NCI-H2196 (cell line): ENCODE measurements at regions not wholly inside any gene's neighbourhood (a gene's known extent, or its start where the extent isn't known, plus 50 kb on each side); places are given as distances from the start of the nearest gene placed in this dataset.
A peak's percentile ranks its signal among the peaks of the same experiment; 100 is the strongest.
"Not testable (repeated sequence)": the region's sequence is repeated elsewhere in the genome, so short reads cannot be mapped to it uniquely, and the experiment has no call there.

Experiments
- DNase-seq: peaks from one replicate; lab custom pipeline; 2025; ENCODE audit not compliant: unreplicated experiment; lab: John Stamatoyannopoulos, UW

DNA sequence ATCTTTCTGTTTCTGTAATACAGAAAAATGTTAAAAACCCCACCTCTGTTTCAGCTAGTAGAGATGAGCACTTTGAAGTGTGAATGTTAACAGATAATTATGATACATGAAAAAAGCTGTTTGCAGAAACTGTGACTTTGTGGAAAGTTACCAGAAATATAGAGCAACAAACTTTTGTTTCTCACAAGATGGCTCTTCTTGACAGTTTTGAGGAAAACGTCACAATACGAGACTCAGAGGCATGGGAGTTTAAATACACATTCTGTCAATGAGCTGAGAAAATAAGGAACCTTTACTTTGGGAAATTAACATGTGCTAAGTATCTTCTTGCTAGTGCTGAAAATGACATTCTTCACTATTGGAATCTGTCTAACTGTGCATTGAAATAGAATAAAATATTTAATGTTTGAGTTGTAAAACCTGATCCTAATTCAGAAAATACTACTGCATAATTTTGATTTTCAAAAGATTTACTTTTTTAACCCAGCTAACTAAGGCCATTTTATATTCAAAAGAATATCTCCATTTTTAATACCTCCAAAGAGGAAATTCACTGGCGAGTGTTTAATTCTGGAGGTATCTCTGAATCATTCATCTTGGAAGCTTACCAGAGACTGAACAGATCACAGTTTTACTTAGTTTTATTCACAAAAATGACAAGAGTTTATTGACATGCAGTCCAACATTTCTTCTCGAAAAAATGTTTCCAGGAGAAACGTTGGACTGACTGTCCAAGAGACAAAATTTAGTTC, 308.9 kb upstream of the LRFN5 start:
- DNase-seq, result no peak

DNA sequence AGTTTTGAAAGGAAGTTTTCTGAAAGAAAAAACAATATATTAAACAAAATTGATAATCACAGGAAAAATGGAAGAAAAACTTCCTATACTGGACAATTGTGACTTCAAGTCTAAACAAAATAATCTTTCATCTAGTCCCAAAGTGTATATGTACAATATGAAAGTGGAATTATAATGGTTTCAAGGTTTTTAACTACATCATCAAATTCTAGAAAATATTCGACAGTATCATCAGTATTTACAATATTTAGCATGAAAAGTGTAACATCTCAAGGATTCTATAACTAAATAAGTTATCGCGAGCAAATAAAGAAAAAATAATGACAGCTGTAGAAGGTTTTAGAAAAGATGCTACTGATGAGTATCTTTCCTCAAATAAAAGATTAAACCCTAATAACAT, 310.9 kb upstream of the LRFN5 start:
- no peak for DNase-seq

DNA sequence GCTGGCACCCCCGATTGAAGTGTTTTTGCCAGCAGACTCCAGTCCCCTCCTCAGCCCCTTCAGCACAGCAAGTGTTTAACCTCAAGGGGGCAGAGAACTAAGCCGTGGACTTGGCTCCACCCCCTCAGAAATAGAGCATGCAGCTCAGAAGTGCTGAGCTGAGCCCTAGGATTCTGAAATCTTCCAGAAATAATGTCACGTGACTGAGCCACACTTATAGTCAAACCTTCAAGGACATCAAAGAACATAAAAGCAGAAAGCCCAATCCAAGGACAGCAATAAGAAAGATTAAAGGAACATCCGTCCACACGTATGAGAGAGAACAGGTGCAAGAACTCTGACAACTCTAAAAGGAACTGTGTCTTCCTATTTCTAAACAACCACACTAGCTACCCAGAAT, 317.7 kb upstream of the LRFN5 start:
- no peak for DNase-seq

DNA sequence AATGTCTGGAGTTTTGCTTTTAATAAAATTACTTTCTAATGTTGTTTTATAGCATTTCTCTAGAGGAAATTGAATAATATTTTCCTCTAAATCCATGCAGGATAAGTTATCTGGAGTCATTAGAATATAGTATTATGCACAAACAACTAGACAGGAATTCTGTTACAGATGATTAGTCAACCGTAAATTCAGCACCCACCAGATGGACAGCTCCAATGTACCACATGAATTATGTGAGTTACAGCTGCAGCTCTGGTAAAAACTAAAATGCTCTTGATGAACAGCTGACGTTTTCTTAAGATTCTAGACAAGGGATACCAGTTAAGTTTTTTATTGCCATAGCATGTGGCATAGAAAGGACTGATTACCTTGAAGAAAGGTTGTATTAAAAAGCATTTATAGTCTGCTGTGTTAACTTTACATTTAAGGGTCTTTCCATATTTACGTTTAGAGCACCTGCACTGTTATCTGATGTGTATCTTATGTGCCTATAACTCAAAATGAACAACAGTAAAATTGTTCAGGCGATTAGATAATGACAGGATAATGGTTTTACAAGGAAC, 321.4 kb upstream of the LRFN5 start:
- no peak for DNase-seq

DNA sequence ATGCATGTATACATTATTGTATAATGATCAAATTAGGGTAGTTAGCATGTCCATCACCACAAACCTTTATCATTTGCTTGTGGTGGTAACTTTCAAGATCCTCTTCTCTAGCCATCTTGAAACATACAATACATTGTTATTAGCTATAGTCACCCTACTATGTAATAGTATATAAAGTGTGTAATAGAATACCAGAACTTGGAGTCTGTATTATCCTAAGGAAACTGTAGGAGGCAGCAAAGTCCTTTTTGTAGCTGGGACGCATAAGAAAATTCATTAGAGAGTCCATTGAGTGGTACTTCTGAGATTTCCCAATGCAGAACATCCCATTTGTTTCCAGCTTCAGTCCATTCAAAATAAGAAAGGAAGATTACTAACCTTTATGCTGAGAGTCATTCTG, 325.9 kb upstream of the LRFN5 start:
- no peak for DNase-seq

DNA sequence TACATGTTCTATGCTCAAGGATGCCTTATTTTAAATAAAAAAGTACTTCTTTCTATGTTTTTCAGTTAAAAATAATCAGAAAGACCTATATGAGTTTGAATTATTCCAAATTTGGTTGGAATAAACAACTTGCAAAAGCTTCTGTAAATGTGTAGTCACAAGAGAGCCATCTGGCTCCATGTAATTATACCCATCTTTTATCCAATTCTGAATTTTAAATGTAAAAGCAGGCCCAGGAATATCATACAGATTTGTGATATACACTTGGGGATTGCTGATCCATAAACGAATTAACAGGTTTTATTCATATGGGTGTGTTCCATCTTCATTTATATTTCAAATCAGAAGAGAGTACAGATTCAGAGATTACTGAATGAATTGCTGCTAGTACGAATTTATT, 329.2 kb upstream of the LRFN5 start:
- no peak for DNase-seq

DNA sequence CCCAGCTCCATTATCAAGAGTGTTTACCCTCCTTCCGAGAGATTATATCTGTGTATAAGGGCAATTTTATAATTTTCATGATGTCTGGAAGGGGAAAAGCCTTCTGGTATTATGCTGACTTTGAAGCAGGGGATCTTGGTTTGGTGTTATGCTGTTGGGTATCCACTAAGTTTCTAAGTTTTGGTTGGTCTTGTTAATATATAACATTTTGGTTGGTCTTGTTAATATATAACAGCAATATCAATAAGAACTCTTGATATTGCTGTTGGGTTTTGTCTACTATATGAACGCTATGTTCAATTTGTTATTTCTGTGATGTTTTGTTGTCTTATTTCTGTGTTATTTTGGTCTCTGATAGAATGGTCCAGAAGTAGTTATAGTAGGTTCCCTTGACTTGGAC, 349.2 kb upstream of the LRFN5 start:
- DNase-seq, result no peak

DNA sequence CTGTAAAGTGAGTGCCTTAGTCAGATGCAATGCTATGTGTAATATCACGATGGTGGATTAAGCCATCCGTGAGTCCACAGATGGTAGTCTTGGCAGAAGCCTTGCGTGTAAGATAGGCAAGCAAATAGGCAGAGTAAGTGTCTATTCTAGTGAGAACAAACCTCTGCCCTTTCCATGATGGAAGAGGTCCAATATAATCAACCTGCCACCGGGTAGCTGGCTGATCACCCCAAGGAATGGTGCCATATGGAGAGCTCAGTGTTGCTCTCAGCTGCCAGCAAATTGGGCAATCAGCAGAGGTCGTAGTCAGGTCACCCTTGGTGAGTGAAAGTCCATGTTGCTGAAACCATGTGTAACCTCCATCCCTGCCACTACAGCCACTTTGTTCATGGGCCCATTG, 371.2 kb upstream of the LRFN5 start:
- DNase-seq, result no peak

DNA sequence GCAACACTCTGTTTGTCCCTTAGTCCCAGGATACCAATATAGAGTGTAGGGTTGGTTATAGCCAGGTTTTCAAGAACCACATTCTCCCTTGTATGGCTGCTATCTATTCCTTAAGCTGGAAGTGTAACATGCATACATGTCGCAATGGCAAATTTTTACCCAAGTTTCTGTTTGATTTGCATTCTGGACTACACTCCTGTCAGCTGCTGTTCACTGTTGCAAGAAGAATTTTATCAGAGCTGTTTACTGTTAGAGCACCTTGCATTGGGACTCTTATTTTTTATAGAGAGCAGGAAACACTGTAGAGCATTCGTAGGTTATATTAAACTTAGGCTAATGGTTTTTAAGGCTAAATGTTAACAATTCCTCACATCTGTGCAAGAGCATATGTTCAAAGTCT, 376.0 kb upstream of the LRFN5 start:
- no peak for DNase-seq

DNA sequence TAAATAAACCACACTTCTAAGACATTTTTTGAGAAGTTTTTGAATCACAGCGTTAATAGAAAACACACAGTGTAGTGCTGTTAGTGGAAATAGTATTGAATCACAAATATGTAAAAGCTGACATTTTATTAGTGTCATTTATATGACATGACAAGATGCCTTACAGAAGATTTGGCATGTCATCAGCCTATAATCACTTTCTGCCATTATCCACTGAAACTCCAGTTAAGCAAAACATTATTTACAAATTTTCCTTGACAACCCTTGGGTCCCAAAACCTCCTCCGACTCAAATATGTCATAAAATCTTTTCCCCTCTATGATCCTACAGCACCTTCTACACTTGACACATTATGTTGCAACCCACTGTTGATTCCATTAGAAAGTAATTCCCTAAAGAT, 376.9 kb upstream of the LRFN5 start:
- DNase-seq, result no peak

DNA sequence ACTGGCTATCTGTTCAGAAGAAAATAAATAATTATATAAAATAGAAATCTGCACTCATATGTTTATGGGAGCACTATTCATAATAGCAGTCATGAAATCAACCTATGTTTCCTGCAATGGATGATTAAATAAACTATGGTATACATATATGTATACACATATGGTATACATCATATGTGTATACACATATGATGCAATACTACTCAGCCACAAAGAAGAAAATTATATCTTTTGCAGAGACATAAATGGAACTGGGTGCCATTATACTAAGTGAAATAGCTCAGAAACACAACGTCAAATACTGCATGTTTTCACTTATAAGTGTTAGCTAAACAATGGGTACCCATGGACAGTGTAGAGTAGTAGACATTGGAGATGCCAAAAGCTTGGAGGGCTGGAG, 381.2 kb upstream of the LRFN5 start:
- no peak for DNase-seq

DNA sequence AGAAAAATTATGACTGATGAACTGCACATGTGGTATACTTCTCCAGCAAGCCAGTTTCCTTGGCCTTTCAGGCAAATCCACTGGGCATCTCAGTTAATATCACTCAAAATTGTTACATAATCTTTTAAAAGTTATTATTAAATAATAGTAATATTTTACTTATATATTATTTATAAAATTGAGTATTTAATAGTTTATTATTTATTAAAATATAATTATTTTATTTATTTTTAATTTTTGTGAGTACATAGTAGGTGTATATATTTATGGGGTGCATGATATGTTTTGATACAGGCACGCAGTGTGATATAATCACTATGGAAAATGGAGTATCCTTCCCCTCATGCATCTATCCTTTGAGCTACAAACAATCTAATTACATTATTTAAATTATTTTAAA, 384.1 kb upstream of the LRFN5 start:
- DNase-seq, result no peak

DNA sequence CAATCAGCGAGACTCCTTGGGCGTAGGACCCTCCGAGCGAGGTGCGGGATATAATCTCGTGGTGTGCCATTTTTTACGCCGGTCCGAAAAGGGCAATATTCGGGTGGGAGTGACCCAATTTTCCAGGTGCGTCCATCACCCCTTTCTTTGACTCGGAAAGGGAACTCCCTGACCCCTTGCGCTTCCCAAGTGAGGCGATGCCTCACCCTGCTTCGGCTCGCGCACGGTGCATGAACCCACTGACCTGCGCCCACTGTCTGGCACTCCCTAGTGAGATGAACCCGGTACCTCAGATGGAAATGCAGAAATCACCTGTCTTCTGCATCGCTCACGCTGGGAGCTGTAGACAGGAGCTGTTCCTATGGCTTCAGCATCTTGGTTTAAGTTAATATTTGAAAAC, 391.7 kb upstream of the LRFN5 start:
- not testable (repeated sequence) for DNase-seq

DNA sequence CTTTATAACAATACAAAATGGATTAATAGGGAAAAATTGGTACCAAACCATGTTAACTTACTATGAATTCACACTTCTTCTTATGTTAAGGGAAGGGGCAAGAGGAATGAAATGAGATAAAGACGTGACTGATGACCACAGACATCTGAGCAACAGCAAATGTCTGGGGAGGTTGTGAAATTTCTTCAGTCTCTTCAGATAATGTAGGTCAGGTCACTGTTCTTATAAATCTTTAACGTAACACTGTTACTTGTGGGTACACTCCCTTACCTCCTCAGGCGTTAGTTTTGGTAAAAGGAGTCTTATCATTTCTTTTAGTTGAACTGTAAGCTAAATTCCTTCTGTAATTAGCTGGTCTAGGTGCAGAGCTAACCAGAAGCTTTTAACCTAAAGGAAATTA, 405.0 kb upstream of the LRFN5 start:
- no peak for DNase-seq

DNA sequence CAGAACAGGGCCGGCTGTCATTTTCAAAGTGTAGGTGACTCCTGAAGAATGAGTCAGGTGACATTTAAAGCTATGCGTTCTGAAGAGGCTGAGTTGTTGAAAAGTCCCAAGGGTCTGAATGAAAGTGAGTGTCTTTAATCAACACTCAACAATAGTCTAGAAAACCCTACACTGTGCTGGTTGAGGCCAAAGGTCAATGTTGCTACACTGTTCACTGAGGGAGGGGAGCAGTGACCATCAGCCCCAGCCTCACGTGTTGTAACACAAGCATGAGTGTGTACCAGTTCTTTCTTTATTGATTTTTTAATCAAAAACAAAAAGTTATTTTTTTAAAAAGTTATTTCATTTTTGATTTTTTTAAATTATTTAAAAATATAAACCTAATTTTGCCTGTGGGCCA, 418.8 kb upstream of the LRFN5 start:
- DNase-seq, result no peak

DNA sequence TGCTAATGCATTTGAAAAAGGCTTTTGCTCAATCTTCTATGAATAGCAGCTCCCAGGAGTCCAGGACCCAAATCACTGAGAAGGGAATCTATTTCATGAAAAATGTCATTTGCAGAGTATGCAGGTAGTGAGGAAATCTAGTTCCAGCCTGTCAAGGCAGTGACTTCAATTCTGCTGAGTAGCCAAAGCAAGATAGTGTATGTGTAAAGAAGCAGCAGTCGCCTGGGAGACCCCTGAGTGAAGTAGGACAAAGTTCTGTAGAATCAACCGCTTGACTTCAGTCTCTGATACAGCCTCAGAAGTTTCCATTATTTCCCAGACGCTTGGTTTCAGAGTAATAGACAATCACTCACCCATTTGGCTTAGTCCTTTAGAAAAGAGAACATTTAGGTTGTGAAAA, 435.6 kb upstream of the LRFN5 start:
- DNase-seq, result no peak

DNA sequence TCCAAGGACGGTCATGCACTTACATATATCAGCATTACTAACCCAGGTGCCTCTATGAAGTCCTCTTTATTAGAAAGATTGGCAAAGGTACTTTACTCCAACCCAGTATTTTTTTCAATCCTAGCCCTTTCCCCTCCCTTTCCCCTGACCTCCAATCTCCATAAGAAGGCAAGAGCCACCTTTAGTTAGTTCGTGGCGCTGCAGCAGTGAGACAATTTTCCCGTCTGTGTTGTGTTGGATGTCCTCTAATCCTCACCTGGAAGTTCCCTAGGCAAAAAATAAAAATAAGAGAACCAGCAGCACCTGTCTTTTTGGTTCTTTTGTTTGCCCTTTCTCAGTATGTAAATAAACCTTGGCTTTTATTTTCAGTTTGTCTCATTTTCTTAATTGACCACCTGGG, 439.6 kb upstream of the LRFN5 start:
- peak; percentile 30 for DNase-seq

DNA sequence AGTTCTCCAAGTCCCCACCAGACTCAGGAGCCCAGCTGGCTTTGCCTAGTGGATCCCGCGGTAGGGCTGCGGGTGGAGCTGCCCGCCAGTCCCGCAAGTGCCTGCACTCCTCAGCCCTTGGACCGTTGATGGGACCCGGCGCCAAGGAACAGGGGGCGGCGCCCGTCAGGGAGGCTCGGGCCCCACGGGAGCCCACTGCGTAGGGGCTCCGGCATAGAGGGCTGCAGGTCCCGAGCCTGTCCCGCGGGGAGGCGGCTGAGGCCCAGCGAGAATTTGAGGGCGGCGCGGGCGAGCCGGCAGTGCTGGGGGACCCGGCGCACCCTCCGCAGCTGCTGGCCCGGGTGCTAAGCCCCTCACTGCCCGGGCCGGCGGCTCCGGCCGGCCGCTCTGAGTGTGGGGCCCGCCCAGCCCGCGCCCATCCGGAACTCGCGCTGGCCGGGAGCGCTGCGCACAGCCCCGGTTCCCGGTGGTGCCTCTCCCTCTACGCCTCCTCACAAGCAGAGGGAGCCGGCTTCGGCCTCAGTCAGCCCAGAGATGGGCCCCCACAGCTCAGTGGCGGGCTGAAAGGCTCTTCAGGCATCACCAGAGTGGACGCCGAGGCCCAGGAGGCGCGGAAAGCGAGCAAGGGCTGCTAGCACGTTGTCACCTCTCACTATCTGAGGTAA, 452.4 kb upstream of the LRFN5 start:
- no peak for DNase-seq

DNA sequence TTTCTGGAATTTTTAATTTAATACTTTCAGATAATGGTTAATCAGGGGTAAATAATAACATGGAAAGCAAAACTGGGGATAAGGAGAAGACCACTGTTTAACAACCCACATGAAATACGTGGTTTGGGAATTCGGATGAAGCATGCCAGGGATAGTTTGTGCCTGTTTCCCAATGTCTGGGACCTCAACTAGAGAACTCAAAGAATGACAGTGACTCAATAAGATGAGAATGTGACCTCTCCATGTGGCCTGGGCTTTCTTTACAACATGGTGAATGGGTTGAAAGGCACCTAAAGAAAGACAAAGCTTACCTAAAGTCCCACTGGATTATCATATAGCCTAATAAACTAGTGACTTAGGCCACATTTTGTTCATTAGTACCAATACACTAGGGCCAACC, 460.3 kb upstream of the LRFN5 start:
- no peak for DNase-seq

DNA sequence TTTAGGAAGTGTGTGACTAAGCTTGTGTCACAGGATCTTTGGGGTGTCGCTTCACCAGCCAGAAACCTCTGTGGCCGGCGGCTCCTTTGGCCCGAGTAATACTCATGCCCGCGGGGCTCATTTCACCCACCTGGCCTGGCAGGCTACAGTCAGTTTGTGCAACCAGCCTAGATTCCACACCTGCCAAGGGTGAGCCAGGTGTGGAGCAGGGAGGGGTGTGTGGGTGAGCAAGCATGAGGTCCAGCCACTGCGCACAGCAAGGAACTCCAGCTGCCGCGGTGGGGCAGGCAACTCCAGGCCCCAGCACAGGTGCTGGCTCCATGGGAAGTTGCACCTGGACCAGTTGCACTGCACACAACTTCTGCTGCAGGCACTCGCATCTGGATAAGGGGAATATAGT, 462.3 kb upstream of the LRFN5 start:
- DNase-seq, result no peak

DNA sequence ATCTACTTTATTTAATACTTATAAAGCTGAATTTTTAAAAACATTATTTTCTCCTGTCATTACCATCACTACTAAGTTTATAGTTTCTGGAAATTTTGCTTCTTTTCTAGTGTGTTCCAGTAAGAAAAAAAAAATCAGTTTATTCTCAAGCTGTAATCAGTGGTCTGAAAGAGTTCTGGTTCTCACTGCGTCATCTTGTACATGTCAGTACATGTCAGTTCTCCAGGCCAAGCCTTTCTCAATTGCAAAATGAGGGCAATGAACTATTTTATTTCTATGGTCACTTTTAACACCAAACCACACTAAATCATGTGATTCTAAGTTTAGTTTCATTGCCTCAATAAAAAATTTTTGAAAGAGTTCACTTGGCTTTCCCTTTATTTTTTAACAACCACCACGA, 468.9 kb upstream of the LRFN5 start:
- no peak for DNase-seq

DNA sequence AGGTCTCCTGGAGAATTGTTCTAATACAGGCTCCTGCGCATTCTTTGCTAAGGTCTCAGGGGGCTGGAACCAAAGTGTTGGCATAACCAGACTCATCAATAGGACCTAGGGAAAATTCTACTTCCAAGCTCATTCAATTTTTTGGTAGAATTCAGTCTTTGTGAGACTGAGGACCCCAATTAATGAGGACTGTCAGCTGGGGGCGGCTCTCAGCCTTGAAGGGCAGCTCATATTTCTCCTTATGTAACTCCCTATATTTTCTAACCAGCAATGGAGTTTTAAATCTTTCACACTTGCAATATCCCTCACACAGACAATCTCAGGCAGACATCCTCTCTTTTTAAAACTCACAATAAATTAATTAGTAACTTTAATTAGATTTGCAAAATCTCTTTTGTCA, 476.4 kb upstream of the LRFN5 start:
- DNase-seq, result no peak

DNA sequence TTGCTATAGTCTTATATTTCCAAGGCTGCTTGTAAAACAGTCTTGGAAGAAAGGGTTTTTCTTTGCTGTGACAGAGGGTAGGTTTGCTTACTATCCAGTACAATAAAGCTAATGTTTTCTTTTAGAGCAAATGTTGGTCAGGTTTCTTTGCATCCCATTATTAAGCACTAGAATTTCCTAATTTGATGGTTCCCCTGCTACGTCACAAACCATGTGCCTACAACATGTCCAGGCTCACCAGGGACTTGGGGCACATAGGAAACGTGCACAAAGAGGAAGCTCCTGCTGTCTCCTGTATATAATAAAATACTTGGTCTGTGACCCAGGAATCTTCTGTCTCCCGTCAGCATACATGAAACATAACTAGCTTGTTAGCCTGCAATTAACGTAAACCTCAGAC, 486.3 kb upstream of the LRFN5 start:
- DNase-seq, result no peak
